ENCODE measurements at regions not wholly inside any gene's neighbourhood (a gene's known extent, or its start where the extent isn't known, plus 50 kb on each side); places are given as distances from the start of the nearest gene placed in this dataset.
A peak's percentile ranks its signal among the peaks of the same experiment; 100 is the strongest.

DNA sequence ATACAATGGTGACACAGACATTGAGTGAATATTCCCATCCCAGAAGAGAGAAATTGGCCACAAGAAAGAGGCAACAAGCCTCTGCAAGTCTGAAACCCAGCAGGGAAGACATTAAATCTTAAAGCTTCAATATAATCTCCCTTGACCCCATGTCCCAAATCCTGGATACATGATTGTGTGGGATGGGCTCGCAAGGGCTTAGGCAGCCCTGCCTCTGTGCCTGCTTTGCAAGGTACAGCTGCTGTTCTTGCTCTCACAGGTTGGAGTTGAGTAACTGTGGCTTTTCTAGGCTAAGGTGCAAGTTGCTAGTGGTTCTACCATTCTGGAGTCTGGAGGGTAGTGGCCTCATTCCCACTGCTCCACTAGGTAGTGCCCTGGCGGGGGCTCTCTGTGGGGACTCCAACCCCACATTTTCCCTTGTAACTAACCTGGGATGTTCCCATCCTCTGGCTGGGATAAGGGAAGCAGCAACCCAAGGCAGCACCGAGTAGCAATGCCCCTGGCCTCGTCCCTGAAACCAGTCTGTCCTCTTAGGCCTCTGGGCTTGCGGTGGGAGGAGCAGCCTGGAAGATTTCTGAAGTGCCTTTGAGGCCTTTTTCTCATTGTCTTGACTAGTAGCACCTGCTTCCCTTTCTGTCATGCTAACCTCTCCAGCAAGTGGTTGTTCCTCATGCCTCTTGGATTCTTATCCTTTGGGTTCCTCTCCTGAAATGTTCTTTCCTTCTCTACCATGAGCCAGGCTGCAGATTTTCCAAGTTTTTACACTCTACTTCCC, 90.0 kb downstream of the FAM174B start:
- no peak for DNase-seq (ENCODE audit: low spot score)

DNA sequence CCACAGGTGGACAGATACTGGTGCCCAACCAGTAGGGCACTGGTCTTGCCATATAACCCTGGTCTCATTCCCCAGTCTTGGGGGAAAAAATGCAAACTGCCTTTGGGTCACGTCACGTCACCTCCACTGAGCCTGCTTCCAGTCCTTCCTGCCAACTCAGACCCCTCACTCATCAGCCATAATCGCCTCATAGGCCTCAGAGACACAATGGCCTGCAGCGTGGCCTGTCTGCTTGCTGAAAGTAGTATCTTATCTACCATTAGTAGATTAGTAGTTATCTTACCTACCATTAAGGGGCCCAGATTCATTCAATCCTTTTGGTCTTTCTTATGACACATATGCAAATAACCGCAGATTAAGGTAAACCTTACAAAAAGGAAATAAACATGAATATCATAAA, 93.8 kb downstream of the FAM174B start:
- no peak for DNase-seq (ENCODE audit: low spot score)

DNA sequence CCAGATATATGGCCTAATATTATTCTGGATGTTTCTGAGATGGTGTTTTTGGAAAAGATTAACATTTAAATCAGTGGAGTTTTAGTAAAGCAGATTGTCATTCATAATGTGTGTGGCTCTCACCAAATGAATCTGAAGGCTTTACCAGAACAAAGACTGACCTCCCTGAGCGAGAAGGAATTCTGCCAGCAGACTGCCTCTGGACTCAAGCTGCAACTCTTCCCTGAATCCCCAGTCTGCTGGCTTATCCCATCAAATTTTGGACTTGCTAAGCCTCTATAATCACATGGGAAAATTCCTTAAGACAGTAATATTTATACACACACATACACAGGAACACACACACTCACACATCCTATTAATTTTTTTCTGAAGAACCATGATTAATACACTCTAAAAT, 102.3 kb downstream of the FAM174B start:
- DNase-seq (ENCODE audit: low spot score): no peak

DNA sequence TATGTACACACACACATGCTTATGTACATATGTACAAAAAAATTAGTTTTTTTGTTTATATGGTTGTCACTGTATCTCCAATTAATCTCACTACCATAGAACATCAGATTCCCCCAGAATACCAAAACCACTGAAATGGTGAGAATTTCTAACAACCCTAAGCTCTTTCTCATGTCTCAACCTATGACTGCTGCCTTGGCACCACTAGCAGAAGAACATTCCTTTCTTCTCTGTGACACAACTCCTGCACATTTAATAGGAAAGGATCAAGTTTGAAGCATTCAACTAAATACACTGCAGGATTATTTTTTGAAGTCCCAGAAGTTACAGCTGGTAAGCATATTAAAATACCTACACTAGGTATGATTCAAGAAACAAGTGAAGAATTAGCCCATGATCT, 109.6 kb downstream of the FAM174B start:
- DNase-seq (ENCODE audit: low spot score): no peak

DNA sequence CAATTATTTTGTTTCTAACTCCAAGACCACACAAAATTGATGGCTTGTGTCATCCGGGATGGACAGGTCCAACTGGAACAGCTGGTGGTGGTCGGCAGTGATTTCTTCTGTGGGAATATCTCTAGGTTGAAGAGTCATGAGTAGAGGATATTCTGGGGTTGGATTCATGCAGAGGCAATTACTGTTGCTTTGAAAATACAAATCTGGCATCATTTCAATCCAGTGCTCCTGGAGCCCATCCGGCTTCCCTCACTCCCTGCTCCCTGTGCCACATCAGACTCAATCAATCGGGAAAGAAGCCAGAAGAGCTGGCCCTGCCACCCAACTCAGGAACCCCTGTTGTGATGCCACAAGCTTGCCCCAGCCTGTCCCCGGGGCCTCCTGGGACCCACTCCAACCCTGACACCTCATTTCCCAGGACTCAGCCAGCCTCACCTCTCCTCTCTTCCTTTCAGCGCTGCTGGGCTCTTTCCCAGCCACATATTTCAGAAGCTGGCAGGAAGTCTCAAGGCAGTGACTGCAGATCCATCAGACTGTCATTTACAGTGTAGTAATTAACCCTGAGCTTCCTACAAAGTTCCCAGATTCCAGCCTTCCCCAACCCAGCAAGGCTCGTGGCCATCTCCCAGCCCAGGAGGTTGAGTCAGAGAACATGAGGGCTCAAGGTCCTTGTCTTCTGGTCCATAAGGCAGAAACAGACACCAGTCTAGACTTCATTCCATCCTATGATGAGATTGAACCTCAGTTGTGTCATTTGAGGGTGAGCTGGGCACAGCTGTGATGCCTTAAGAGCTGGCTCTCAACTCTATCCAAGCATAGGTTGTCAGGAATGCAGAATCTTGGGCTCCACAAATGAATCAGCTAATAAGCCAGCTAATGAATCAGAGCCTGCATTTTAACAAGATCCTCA, 114.0 kb downstream of the FAM174B start:
- no peak for DNase-seq (ENCODE audit: low spot score)

DNA sequence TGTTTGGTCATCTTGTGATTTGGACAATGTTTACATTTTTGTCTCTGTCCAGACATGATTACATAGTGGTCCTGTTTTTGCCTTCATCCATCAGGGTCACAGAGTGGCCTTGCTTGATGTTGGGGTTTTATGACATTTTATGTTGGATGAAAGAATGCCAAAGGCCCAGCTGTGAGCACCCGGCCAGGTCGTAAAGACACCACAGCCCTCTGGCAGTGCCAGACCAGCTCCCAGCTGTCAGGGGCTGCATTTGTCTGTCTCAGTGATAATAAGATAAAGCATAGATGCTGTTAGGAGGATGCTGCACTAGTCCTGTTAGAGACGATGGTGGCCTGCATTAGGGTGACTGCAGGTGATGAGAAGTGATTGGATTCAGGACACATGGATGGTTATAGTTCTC, 117.5 kb downstream of the FAM174B start:
- DNase-seq (ENCODE audit: low spot score): no peak

DNA sequence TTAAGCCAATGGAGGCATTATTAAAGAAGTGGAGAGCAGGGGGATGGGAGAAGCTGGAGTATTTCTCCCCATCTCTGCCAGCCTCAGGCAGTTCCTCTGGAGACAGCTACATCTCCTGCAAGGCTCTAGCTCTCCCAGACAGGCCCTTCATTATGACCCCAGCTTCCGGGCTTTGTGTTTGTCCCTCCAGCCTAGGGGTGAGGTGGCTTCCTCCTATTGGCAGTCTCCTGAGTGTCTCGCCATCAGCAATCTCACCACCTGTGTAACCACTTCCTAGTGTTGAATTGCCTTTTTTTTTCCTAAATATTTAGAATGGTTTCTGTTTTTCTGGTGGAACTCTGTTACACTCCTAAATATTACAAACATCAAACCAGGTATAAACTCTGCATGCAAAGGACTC, 122.3 kb downstream of the FAM174B start:
- DNase-seq (ENCODE audit: low spot score): no peak

DNA sequence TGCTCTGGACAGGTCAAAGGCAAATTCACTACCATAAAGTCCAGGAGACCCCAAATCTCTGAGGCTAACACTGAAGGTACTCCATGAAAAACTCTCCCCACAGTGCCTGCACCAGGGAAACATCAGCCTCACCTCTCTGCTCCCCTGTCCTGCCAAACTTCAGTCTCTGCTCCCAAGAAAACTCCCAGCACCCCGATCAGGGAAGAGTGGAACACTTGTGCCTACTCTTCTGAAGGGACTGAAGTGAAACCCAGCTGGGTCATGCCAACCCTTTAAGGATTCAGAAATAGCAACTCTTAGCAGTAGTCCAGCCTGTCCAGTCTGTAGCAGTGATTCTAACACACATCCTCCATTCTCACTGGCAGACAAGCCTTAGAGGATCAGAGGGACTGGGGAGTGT, 124.2 kb downstream of the FAM174B start:
- no peak for DNase-seq (ENCODE audit: low spot score)

DNA sequence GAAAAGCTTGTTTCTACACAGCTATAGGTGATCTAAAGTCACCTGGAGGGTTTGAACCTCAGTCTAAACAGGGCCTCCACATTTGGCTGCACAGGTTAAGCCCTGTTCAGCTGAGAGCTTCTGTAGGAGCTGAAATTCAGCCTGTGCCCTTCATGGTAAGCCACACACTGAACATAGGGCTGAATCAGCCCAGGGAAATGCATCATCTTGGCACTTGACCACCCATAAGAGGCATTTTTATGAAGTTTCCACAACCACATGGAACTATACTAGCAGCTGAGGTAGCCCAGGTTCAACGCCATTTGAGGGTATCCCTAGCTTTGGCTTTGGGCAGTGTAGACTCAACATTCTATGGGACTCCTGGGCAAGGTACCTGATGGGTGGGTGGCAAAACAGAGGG, 126.8 kb downstream of the FAM174B start:
- no peak for DNase-seq (ENCODE audit: low spot score)

DNA sequence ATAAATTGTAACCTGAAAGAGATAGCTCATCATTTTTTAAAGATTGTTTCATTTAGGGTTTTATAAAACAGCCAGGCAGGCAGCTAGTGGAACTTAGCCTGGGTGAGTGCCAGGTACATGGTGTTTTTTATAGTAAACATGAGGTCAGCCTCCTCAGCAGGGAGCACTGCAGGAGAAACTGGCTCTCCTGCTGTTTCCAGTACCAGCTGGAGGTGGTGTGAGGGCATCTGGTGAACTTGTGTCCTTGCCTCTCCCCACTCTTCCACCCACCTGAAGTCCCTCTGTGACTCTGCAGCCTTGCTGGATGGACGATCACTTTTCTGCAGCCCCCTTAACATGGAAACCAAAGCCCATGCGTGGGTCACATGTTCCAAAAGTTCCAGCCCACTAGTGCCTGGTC, 128.4 kb downstream of the FAM174B start:
- DNase-seq (ENCODE audit: low spot score): no peak

DNA sequence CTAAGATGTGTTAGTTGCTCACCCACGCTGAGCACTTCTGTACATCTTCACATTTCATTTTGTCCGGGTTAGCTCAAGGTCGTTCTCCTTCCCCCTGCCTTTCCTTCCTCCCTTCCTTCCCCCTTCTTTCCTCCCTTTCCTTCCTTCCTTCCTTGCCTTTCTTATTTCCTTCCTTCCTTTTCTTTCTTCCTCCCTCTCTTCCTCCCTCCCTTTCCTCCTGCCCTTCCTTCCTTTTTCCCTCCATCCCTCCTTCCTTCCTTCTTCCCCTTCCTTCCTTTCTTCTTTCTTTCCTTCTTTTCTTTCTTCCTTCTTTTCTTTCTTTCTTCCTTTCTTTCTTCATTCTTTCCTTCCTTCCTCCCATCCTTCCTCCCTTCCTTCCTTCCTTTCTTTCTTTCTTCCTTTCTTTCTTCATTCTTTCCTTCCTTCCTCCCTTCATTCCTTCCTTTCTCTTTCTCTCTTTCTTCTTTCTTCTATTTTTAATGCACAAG, 129.8 kb downstream of the FAM174B start:
- no peak for DNase-seq (ENCODE audit: low spot score)

DNA sequence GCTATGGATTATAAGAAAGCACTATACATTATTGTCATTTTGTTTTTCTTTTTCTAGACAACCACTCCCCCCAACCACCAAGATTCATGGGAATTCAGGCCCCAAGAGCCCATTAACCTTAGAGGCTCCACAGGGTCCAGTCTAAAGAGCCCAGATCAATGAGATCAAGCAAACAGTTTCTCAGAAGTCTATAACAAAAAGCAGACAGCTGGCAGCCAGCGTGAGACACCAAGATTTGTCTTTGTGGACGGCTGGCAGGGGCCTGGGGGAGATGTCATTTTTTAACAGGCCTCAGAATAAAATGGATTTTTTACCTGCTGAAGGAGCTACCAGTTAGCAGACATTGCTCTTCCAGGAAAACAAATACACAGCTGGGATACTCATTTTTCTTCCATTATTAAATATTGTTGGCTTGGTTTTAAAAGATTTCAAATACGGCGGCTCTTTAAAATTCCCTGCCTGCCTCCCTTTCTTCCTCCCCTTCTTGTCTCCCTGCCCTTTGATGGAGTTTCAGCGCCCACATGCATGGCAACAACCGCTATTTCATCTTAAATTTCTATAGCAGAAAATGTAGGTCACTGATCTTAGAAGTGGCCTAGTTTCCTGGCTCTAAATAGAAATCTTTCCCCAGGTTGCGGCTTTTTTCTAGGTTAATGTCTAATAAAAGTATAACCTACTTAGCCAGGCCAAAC, 130.6 kb downstream of the FAM174B start:
- no peak for DNase-seq (ENCODE audit: low spot score)

DNA sequence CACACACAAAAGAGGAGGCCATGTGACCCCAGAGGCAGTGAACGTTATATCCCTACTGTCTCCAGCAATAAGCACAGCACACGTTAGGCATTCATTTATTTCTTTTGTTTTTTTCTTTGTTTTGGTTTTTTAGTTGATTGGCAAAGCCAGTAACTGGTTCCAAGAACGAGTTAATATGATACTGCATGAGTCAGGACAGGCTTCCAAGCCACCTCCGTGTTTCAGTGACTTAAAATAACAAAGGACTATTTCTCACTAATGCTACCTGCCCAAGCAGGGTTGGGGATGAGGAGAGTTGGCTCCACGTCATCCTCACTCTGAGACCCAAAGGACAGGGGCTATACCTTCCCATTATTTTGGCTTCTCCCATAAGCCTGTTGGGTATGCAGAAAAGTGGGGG, 130.5 kb downstream of the ST8SIA2 start:
- no peak for DNase-seq (ENCODE audit: low spot score)

DNA sequence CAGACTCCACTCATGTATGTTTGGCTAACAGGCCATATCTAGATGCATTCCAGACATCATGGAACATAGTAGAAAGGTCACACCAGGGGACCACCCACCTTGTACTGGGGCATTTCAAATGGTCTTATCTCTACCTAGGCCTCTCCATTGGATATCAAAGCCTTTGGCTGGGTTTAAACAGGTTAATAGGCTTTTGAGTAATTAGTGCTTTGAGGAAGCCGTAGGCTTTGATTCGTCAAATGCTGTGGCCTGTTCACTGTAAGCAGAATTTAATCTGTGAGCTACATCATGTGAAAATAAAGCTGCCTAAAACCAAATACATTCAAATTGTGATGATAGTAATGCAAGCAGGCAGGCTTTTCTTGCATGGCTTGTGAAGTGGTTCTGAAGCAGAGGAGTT, 129.5 kb downstream of the ST8SIA2 start:
- DNase-seq (ENCODE audit: low spot score): no peak

DNA sequence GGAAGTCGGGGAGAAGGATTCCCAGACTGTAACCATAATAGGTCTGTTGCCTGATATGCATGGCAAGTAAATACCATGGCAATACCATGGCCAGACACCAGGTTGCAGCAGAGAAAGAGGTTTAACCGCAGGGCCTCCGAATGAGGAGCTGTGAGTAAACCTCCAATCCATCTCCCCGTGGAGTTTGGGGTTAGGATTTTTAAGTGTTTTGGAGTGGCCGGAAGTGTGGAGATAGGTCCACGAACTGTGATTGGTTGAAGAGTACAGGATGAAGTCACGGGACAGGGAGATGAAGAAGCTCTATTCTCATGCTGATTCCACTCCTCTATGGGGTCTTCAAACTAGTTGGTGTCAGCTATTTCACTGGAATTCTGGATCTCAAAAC, 127.9 kb downstream of the ST8SIA2 start:
- DNase-seq (ENCODE audit: low spot score): peak; percentile 54

DNA sequence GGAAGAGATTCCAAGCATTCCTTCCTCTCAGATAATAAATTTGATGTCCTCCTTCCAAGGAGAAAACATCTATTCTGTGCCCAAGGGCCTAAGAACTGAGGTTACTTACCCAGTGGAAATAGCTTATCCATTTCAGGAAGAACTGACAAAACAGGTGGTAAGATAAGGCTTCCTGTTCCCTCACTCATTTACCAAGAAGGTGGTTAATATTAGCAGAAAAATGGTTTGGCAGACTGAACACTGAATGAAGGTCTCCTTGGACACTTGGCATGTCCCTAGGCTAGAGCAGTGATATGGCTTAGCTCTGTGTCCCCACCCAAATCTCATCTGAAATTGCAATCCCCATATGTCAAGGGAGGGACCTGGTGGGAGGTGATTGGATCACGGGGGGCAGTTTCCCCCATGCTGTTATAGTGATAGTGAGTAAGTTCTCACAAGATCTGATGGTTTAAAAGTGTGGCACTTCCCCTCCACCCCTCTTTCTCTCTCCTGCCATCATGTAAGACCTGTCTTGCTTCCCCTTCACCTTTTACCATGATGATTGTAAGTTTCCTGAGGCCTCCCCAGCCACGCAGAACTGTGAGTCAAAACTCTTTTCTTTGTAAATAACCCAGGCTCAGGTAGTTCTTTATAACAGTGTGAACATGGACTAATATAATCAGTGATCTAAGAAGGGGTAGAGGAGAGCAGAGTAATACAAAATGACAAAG, 127.4 kb downstream of the ST8SIA2 start:
- no peak for DNase-seq (ENCODE audit: low spot score)

DNA sequence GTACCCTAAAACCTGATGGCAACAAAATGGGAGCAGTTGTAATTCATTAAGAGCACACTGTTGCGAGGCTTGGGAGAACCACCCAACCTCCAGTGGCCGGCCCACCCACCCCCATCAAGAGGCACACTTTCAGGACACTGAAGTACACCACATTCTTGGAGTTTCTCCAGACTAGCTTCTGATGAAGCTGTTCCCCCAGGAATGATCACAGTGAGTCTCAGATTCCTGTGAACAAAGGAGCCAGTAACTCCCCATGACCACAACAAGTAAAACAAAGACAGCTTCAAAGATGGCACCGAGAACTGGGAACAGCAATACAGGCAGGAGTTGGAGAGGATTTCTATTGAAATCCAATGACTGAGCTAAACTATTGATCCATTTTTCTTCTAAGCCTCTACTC, 126.0 kb downstream of the ST8SIA2 start:
- DNase-seq (ENCODE audit: low spot score): no peak

All from activated CD4-positive, alpha-beta T cell treated with anti-CD3 and anti-CD28 coated beads, Interleukin-2, Interleukin-4, amounts not matched to agents 100 ng/mL and 50 ng/mL, durations not matched to agents 16 hours and 8 hours (primary cell).